HFFc6 (cell line): ENCODE measurements at regions not wholly inside any gene's neighbourhood (a gene's known extent, or its start where the extent isn't known, plus 50 kb on each side); places are given as distances from the start of the nearest gene placed in this dataset.

Experiments used
- DNase-seq: peaks from one replicate; pipeline ENCODE4 v3.0.0-alpha.2; 2018
- H3K27ac Mint-ChIP-seq: 2 replicates; pipeline ENCODE4 v1.8.0; 2020; ENCODE audit warnings: mild to moderate bottlenecking, mixed read lengths
- H3K27me3 Mint-ChIP-seq: 2 replicates; pipeline ENCODE4 v1.8.0; 2021; ENCODE audit warnings: mild to moderate bottlenecking, moderate library complexity, mixed read lengths; ENCODE audit not compliant: insufficient read depth
- H3K36me3 Mint-ChIP-seq: 2 replicates; pipeline ENCODE4 v1.8.0; 2021; ENCODE audit warnings: low read depth, mixed read lengths
- H3K4me1 Mint-ChIP-seq: 2 replicates; pipeline ENCODE4 v1.8.0; 2020; ENCODE audit warnings: low read depth, mixed read lengths
- H3K4me3 Mint-ChIP-seq: 2 replicates; pipeline ENCODE4 v1.8.0; 2020; ENCODE audit warnings: mild to moderate bottlenecking, moderate library complexity, mixed read lengths
- H3K9me3 Mint-ChIP-seq: 2 replicates; pipeline ENCODE4 v1.8.0; 2020; ENCODE audit warnings: mild to moderate bottlenecking, mixed read lengths
- CTCF ChIP-seq: fragments of 200-600 bp; sonication (generic); IDR thresholded peaks from 2 replicates; pipeline ENCODE4 v1.5.0; 2021; ENCODE audit warnings: antibody characterized with exemption, mild to moderate bottlenecking

GRCh38 chr18:26619350-26619749 lies 71.0 kb upstream of the KCTD1 start:
- Mint-ChIP-seq H3K9me3 (peaks cover 9% of the 10 kb centered on the region), H3K4me3 (no peak overlapping the region), H3K4me1 (peaks cover 18% of the 10 kb centered on the region), H3K27ac (no peak overlapping the region), H3K27me3 (no peaks in the 10 kb centered on the region; the same call in 1 of the 2 replicates), H3K36me3 (no peaks in the 10 kb centered on the region)
- no peak for TF ChIP-seq CTCF
- DNase-seq, result no peak

- Mint-ChIP-seq H3K27ac (no peak overlapping the region), H3K4me1 (peaks cover 24% of the 10 kb centered on the region), H3K36me3 (no peaks in the 10 kb centered on the region), H3K4me3 (no peak overlapping the region), H3K9me3 (no peaks in the 10 kb centered on the region), H3K27me3 (no peaks in the 10 kb centered on the region; the same call in none of the 2 replicates)
- no peak for TF ChIP-seq CTCF
- DNase-seq, result no peak
These were observed 69.8 kb upstream of the KCTD1 start for GRCh38 chr18:26618135-26618534.

- Mint-ChIP-seq H3K4me3 (peak overlapping the region; percentile 2; the same call in 1 of the 2 replicates), H3K4me1 (peaks cover 24% of the 10 kb centered on the region), H3K27me3 (no peaks in the 10 kb centered on the region; the same call in none of the 2 replicates), H3K9me3 (no peaks in the 10 kb centered on the region), H3K27ac (peak overlapping the region; percentile 63; the same call in 1 of the 2 replicates), H3K36me3 (no peaks in the 10 kb centered on the region)
- peak; percentile 92 for DNase-seq
- no peak for TF ChIP-seq CTCF
These were observed 68.8 kb upstream of the KCTD1 start for GRCh38 chr18:26617151-26617554.

GRCh38 chr18:26614374-26614773 lies 66.0 kb upstream of the KCTD1 start:
- Mint-ChIP-seq H3K27ac (no peak overlapping the region; the same call in 1 of the 2 replicates), H3K9me3 (no peaks in the 10 kb centered on the region), H3K4me3 (no peak overlapping the region), H3K36me3 (no peaks in the 10 kb centered on the region), H3K27me3 (no peaks in the 10 kb centered on the region; the same call in none of the 2 replicates), H3K4me1 (peaks cover 24% of the 10 kb centered on the region)
- TF ChIP-seq CTCF, result no peak
- DNase-seq, result no peak
